Dermis blood vessel endothelial cell (primary cell): ENCODE measurements at regions not wholly inside any gene's neighbourhood (a gene's known extent, or its start where the extent isn't known, plus 50 kb on each side); places are given as distances from the start of the nearest gene placed in this dataset.
"Not testable (repeated sequence)": the region's sequence is repeated elsewhere in the genome, so short reads cannot be mapped to it uniquely, and the experiment has no call there.

Source experiments
- DNase-seq: peaks from one replicate; pipeline ENCODE4 v3.0.0; 2010

DNA sequence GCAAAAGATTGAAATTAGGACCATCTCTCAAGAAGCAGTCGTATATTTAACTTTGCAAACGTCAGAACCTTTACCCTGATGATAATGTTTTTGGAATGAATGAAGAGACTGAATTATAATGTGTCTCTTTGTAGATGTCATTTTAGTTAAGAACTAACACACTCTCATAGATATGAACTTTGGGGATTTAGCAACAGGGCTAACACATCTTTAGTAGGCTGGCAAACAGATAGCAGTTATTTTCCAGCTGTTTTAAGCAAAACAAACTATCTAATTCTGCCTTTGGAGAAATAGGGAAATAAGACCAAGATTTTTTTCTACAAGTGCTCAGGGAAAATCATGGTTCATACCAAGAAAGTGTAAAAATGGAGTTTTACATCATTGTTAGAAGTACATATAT lies 469.7 kb downstream of the SPATA31D1 start:
- DNase-seq = no peak

GRCh38 chr9:82466616-82467260 lies 478.2 kb downstream of the SPATA31D1 start:
- DNase-seq = no peak

DNA sequence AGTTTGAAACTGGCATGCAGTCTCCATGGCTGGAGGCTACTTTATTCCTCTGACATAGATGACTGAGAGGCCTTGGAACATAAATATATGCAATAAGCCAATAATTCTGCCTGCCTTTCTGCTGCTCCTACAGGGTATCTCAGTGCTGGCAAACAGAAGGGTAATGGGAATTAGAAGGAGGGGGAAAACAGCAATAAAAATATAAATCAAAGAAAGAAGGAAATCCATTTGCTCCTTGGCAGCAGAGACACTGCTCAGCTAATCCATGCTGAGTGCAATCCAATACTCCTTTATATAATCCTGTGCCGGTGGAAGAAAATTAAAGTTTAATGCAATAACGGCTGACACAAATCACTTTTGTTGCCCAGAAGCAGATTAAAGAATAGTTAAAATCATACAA lies 478.9 kb downstream of the SPATA31D1 start:
- DNase-seq = no peak

GRCh38 chr9:82474235-82474634 lies 485.7 kb downstream of the SPATA31D1 start:
- DNase-seq = no peak

DNA sequence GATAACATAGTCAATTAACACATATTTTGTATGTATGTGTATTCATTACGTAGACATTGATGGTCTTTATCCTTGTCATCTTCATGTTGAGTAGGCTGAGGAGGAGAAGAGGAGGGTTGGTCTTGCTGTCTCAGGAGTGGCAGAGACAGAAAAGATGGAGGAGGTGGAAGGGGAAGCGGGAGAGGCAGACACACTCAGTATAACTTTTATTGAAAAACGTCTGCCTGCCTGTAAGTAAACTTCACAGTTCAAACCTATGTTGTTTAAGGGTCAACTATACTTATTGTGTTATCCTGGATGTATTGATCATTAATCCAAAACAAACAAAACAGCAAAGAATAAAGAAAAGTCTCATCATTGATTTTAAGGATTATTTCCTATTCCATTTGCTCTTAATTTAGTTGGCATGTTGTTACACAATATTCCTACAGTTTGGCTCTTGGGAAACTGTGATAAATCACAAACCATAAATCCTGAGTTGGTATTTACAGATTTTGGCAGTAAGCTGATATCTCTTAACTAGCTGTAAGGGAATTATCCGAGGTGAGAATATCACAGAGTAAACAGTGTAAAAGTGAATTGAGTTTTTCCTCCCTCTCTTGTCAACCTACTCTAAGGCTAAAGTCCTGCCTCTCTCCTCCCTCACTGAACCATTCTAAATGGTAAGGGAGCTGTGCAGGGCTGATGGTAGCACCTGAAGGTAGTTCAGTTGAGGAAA lies 487.2 kb downstream of the SPATA31D1 start:
- no peak for DNase-seq

DNA sequence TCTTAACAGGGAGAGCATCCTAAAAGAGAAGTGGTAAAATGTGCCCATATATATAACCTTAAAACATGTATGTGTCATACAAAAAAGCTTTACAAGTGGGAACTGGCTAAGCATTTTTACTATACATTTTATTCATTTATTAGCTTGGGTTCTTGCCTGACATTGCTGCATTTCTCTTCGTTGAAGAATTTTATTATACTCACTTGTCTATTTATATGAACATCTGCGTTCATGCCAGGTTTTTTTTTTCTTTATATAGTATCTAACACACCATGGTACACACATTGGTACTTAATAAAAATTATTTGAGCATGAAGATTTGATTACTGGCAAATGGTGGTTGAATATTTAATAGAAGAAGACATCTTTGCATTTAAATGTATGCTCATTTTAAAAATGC lies 492.3 kb downstream of the SPATA31D1 start:
- no peak for DNase-seq

DNA sequence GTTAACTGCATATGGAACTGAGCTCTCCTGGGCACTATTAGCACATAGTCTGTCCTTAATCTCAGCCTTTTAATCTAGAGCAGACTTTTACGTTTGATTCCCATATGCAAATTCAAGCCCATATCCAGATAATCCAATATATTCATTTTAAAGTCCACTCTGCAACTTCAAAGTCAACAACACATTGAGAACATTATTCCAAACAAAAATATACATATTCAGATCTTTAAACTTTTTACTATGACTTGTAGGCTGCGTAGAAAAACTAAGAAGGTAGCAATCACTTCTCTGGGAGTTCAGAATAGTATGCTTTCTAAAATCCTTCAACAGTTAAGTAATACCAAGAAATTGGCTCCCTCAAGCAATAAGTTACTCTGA lies 499.4 kb downstream of the SPATA31D1 start:
- no peak for DNase-seq

- DNase-seq = no peak
Observed at GRCh38 chr9:82488313-82489200, 500.0 kb downstream of the SPATA31D1 start.

DNA sequence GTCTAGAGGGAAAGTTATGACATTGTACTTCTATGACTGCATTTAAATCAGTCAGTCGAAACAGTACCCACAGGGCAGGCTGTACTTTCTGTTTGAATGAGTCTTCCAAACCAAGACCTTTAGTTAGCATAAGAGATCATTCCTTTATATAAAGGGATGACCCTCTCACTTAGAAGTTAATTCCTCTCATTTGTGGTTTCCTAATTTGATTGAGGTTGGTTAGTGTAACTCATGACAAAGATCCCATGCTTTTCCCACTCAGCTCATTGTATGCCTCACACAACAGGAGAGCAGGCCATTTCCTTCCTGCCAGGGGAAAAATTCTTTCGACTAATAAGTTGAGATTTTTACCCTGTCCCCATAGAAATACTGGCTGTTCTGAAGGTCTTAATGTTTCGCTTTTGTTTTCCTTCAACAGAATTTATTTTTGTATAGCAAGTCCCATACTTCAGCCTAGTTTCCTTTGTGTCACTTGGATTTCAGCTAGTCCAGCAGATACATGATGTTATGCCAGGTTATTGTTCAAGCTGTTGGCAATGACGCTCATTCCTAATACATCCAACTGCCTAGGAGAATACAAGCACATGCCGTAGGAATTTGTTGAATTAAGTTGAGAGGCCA lies 500.7 kb downstream of the SPATA31D1 start:
- DNase-seq = no peak

GRCh38 chr9:82490019-82490499 lies 501.5 kb downstream of the SPATA31D1 start:
- DNase-seq = no peak

GRCh38 chr9:82490821-82491220 lies 502.2 kb downstream of the SPATA31D1 start:
- DNase-seq = not testable (repeated sequence)

DNA sequence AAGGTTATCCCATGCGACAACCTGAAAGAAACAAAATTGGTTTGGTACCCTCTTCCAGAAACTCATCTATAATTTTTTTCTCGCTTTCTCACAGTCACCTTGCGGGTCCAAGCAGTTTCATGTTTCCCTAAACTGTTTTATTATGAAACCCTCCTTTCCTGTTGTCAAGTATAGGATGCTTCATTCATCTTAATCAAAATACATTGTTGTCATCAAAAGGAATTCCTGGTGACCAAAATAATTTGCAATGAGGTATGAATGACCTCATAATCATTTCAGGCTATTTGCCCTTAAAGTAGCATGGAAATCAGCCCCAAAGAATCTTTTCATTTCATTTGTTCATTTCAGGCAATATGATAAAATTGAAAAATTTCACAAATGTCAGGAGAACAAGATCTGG lies 503.0 kb downstream of the SPATA31D1 start:
- no peak for DNase-seq

DNA sequence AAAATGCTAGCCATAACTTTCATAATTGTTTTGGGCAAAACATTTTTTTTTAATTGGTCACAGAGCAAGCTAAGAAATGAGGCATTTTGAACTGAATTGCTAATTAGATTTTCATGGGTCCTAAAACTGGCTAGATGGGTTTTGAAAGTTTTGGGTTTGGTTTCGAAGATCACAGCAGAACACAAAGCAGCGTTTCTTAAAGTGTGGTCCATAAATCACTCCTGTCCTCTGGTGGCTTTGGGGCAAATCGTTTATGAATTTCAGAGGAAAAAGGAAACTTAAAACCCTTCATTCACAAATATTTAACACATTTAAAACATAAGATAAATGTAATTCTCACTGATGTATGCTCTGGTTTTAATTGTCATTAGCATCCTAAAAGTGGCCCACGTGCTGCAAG lies 503.7 kb downstream of the SPATA31D1 start:
- DNase-seq = no peak

- no peak for DNase-seq
Observed at GRCh38 chr9:82495884-82496777, 507.6 kb downstream of the SPATA31D1 start.

DNA sequence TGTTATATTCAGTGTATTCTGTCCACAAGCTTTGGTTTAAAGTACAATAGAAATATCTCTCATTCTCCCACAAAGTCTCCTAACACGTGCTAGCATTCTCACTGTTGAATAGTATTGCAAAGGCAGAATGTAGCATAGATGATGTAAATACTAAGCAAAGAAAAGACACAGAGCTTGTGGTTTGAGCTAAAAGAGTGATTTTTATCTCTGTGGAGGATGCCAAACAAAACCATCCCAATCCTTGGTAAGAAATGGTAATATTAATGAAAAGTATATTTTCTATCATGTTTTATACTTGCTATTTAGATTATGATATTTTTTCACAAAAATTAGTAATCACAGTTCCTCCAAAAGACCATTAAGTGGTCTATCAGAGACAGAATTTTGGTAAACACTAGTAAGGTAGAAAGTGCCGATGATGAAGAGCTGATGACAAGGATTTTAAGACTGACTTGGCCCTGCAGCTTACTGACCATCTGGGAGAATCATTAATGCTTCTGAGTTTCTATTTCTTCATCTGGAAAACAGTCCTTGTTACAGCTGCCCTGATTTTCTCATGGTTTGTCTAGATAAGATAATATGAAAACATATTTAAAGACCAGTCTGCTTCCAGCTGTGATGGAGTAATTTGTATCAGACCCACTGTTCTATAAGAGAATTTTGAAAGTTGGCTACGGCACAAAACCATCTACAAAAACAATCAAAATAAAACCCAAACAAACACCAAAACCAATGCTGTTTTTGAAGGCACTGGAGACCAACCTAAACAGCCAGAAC lies 510.2 kb downstream of the SPATA31D1 start:
- DNase-seq = no peak

DNA sequence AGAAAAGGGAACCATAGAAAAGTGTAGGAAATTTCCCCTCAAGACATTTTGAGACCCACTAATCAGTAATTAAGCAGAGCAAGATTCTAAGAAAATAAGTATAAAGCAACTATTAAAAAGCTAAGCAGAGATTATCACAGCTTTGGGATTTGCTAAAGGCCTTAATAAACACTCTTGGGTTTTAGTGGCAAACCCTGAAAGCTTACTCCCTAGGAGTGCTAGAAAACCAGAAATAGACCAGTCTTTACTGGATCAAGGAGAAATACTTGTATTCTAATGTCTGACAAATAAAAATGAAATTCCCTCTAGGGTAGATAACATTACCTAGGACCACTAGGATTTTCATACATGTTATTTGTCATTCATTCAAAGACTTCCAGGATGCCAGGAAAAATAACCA lies 510.8 kb downstream of the SPATA31D1 start:
- no peak for DNase-seq

- no peak for DNase-seq
Observed at GRCh38 chr9:82504620-82505019, 516.0 kb downstream of the SPATA31D1 start.

GRCh38 chr9:82511626-82512025 lies 523.1 kb downstream of the SPATA31D1 start:
- no peak for DNase-seq

DNA sequence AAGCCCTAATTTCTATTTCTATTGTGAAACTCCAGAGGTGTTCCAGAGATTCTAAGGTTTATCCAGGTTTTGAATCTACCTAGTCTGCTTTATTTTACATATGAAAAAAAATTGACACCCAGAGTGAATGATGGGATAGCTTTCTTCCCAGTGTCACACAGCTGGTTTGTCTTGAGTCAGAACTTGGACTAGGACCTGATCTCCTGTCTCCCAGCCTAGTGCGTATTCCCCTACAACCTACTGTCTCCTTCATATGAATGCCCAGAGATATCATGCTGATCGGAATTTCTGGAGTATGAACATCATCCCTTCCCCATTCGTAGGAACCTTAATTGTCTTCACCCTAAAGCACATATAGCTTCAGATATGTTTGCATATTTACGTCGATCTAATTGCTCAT lies 524.2 kb downstream of the SPATA31D1 start:
- DNase-seq = no peak

- DNase-seq = no peak
Observed at GRCh38 chr9:82513242-82513751, 524.7 kb downstream of the SPATA31D1 start.
